OCI-LY3 (cell line): ENCODE measurements at regions not wholly inside any gene's neighbourhood (a gene's known extent, or its start where the extent isn't known, plus 50 kb on each side); places are given as distances from the start of the nearest gene placed in this dataset.

Experiments used
- EZH2phosphoT487 ChIP-seq: fragments of 200-600 bp; shearing (Covaris generic); IDR thresholded peaks from 2 replicates; pipeline ENCODE4 v1.6.1; 2018; ENCODE audit warnings: antibody characterized with exemption, mixed run types, low read depth
- TF ChIP-seq, protein P1 (sequence below): fragments of 200-600, 300-600 bp; sonication (generic); IDR thresholded peaks from 2 replicates; pipeline ENCODE4 v1.5.1; 2014; ENCODE audit warnings: antibody characterized with exemption, low read length, low read depth

DNA sequence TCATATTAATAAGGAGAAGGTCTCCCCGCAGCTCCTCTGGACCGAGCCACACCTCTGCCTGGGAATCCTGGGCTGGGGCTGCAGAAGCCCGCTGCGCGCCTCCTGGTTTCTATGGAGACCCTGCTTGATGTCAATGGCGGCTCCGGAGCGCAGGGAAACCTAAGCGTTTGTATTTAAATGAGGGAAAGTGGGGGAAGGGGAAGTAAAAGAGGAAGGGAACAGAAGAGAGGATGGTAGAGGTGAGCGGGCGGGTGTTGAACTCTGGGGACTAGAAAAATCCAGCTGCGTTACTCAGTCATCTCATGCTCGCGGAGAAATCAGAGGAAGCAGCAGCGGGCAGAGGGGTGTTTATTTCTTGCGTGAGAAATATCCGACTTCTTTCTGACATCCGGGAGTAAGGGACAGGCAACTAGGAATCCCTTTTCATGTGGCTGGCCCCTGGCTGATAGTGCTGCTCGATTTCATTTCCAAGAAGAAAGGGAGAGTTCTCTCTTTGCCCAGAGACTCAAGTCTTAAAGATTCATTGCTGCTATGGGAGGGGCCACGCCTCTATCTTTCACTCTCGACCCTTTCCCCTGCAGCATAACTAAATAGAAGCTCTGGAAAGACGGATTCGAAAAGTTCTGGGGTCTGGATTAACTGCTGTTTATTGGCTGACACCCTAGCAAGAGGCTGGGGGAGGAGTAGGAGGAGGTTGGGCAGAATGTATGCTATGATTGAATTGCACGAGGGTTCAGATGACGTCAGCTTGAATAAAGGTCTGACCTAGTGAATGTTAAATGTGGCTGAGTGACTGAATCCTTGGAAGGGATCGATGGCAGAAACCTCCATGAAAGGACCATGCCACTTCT lies 110.5 kb upstream of the GAP43 start:
- TF ChIP-seq, protein P1, sequence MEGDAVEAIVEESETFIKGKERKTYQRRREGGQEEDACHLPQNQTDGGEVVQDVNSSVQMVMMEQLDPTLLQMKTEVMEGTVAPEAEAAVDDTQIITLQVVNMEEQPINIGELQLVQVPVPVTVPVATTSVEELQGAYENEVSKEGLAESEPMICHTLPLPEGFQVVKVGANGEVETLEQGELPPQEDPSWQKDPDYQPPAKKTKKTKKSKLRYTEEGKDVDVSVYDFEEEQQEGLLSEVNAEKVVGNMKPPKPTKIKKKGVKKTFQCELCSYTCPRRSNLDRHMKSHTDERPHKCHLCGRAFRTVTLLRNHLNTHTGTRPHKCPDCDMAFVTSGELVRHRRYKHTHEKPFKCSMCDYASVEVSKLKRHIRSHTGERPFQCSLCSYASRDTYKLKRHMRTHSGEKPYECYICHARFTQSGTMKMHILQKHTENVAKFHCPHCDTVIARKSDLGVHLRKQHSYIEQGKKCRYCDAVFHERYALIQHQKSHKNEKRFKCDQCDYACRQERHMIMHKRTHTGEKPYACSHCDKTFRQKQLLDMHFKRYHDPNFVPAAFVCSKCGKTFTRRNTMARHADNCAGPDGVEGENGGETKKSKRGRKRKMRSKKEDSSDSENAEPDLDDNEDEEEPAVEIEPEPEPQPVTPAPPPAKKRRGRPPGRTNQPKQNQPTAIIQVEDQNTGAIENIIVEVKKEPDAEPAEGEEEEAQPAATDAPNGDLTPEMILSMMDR, result no peak
- TF ChIP-seq EZH2phosphoT487, result no peak
